GM21528 (cell line): ENCODE measurements at regions not wholly inside any gene's neighbourhood (a gene's known extent, or its start where the extent isn't known, plus 50 kb on each side); places are given as distances from the start of the nearest gene placed in this dataset.

Experiments
- ATAC-seq: cut with Tn5 transposase; IDR thresholded peaks from one replicate; pipeline ENCODE4 v1.9.1; 2021; ENCODE audit warnings: mild to moderate bottlenecking, moderate library complexity; ENCODE audit not compliant: unreplicated experiment, low FRiP score

DNA sequence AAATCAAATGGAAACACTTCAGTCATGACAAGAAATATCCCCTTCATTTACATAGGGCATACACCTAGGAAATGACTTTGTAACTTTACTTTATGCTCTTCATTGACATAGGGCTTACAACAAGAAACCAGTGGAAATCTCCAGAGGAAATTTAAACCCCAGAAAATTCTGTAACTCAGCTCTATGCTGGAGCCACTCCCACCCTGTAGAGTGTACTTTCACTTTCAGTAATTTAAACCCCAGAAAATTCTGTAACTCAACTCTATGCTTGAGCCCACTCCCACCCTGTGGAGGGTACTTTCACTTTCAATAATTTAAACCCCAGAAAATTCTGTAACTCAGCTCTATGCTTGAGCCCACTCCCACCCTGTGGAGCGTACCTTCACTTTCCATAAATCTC is 987.1 kb upstream of the CADM2 start:
- ATAC-seq, result no peak

DNA sequence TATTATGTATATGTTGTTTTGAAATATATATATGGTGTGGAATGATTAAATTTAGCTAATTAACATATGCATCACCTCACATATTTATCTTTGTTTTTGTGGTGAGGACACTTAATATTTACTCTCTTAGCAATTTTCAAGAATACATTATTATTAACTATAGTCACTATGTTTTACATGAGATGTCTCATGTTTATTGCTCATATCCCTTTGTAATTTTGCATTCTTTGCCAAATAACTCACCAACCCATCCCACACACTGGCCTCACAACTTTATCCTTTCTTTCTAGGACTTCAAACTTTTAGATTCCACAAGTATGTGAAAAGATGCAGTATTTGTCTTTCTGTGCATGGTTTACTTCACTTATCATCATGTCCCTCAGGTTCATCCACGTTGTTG is 950.2 kb upstream of the CADM2 start:
- ATAC-seq, result no peak

- no peak for ATAC-seq
Measured at GRCh38 chr3:84023842-84024241, 934.9 kb upstream of the CADM2 start.

DNA sequence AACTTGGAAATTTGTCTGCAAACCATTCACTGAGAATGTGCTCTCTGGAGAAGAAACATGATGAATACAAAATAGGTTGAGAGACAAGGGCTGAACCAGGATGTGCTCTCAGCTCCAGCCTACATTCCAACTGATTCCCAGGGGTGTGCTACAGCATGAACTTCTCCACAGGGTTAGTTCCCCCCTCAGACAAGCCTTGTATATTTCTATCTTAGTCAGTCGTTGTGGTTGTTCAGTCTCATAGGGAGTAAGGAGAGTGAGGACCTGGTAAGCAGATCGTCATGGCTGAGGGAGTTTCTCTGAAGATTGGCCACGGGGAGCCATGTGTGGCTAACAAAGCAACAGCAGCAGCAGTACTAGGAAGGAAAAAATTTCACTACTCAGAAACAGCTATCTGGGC is 919.7 kb upstream of the CADM2 start:
- no peak for ATAC-seq

DNA sequence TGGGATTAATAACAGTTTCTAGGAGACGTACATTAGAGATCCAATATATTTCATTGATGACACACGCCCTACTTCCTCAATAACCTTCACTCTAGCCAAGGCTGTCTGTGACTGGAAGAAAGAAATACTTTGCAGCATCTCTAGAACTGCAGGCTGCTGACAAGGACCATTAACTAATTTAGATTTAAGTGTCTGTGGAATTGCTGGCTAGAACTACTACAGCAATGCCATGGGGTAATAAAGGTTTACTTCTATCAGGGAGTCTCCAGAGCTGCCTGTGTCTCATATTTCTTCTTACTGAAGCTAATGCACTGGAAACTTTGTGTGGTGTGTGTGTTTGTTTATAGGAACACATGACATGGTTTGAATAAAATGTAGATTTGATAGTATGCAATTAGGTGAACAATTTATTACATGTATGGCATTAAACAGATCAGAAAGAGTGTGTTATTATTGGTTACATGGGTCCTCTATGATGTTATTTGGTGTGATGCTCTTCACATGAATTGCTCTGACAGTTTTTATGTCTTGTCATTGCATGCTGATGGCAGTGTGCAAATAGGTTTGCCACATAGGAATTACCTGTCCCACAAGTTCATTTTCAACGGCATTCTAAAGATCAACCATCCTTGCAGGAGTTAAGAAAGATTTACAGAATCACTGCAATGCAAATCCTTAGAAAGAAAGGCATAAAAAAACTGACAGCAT is 916.2 kb upstream of the CADM2 start:
- ATAC-seq, result no peak

GRCh38 chr3:84066915-84067314 is 891.9 kb upstream of the CADM2 start:
- no peak for ATAC-seq

GRCh38 chr3:84073664-84074063 is 885.1 kb upstream of the CADM2 start:
- ATAC-seq, result no peak

GRCh38 chr3:84074767-84075166 is 884.0 kb upstream of the CADM2 start:
- ATAC-seq, result no peak

DNA sequence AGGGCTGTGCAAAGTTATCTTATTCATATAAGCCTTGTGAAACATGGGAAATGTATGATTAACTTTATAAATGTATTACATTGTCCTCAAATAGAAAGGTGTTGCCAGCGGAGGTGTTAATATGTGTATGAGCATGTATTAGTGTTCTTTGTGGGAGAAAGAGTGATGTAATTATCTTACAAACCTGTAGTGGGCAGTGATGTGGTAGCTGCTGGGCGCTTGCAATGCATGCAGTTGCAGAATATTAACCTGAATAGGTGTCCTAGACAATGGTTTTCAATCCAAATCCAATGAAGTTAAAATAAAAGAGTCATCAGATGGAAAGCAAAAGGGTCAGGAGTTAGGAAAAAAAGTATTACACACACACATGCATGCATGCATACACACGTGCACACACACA is 881.3 kb upstream of the CADM2 start:
- no peak for ATAC-seq

- no peak for ATAC-seq
Measured at GRCh38 chr3:84082726-84083125, 876.1 kb upstream of the CADM2 start.

DNA sequence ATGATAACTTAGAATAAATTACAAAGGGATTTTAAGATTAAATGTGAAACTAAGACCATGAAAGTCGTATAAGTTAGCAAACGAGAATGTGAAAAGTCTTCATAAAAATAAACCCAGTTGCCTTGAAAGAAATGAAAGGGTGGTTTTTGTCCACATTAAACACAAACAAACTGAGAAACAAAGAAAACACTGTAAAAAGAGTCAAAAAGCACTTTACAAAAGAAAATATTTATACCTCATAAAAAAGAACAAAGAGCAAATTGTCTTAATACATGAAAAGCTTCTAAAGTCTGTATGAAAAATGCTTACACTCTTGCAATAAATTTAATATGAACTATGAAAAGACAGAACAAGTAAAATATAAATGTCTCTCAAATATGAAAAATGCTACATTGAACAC is 865.9 kb upstream of the CADM2 start:
- ATAC-seq, result no peak

GRCh38 chr3:84096188-84096587 is 862.6 kb upstream of the CADM2 start:
- no peak for ATAC-seq

DNA sequence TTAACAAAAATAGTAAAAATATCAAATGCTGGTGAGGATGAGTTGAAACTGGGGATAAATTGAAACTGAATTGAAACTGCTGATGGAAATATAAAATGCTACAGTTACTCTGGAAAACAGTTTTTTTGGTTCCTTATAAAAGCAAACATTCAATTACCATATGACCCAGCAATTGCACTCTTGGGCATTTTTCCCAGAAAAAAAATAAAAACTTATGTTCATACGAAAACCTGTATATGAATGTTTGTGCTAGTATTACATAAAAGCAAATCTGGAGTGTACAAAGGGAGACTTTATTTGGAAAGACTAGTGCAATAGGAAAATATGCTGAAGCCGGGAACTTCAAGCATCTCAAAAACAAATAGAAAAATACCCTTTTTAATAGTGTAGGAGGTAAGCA is 857.9 kb upstream of the CADM2 start:
- ATAC-seq, result no peak

DNA sequence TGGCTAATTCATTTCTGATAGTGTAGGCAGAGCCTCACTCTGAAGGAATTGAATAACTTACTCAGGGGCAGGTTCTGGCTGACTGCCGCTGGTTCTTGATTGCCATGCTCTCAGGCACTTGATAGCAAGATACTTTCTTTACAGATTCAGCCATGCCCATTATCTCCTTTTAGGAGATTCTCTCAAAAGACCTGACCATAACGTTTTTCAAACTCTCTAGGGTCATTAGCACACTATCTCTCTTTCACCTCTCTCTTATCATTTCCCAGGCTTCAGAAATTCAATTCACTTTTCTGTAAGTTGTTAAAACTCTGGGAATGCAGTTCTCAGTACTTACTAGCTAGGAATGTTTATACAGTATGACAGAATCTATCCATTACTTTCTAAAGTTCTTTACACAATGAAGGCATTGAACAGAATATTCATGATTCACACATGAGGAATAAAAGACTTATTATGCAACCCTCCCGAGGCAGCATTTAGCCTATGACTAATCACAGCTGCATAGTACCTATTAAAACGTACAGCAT is 850.3 kb upstream of the CADM2 start:
- no peak for ATAC-seq

DNA sequence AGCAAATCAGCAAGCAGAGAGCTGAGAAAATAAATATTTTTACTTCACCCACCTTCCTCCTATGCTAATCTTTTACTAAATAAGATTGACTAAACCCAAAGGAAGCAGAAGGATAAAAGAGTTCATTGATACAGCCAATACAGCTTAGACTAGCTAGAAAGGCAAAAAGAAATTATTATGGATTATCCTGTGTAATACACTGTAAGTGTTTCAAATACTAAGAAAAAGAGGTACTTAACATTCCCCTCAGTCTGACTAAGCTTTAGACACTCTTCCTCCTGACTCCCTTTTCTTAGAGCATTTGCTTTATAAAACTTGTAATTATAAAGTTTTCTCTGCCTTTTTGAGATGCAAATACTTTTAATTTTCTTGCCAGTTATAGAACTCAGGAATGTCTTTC is 848.9 kb upstream of the CADM2 start:
- ATAC-seq, result no peak

DNA sequence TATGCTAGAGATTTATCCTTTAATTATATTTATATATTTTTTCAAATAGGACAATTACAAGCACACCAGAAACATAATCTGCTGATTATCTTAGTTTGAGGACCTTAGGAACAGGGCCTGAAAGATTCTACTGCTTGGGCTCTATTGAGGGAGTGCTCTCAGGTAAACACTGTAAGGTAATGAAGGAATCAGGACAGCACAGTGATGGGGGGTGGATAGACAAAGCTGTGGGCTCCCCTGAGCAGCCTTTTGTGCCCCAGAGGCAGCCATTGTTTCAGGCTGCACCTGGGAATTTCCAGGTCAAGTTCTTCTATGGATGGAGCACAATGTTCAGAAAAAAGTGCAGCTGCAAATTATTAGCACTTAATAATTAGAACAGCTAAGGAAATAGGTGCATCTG is 848.0 kb upstream of the CADM2 start:
- ATAC-seq, result no peak

GRCh38 chr3:84125201-84125721 is 833.5 kb upstream of the CADM2 start:
- ATAC-seq, result no peak

DNA sequence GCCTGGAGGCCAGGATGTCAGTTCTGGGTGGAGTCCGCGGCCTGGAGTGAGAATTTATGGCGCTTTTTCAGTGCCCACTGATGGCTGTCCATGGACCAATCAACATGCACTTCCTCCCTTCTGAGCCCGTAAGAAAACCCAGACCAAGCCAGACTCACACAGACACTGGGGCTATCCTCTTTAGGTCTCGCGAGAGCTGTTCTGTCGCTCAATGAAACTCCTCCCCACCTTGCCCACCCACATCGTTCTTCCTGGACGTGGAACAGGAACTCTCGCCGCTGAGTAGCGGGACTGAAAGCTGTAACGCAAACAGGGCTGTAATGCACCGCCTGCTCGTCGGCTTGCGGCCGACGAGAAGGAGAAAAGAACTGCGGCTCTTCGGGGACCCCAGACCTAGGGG is 833.0 kb upstream of the CADM2 start:
- no peak for ATAC-seq

DNA sequence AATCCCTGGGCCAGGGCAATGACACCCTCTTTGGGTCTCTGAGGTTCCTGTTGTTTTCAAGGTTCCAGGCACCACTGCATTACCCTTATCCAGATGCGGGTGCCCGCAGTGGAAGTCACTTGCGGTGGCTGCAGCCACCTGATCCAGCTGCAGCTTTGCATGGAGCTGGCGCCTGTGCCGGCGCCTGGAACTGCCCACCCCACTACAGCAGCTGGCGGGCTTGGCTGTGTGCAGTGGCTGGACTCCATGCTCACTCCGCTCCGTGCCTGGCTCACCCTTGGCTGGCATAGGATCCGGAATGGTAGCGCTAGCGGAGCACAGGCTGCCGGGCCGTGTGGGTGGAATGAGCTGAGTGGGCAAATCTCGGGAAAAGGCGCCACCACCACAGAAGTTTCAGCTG is 832.6 kb upstream of the CADM2 start:
- no peak for ATAC-seq

- ATAC-seq, result no peak
Measured at GRCh38 chr3:84128024-84128423, 830.8 kb upstream of the CADM2 start.

GRCh38 chr3:84136425-84136824 is 822.4 kb upstream of the CADM2 start:
- ATAC-seq, result no peak

- ATAC-seq, result no peak
Measured at GRCh38 chr3:84140631-84141030, 818.2 kb upstream of the CADM2 start.

DNA sequence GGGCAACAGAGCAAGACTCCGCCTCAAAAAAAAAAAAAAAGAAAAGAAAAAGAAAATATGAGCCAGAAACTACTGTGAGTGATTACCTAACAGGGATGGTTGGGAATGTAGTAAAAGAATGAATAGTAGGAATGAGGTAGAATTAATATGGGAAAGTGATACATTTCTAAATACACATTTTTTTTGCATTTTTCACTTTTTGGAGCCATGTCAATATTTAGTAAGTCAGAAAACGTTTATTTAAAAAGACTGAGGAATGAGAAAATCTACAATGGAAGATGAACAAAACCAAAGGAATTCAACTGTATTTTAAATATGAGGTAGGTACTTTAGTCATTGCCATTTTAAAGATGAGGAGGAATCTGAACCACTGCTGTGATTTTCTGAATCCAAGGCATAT is 817.2 kb upstream of the CADM2 start:
- no peak for ATAC-seq
